ENCODE measurements at regions not wholly inside any gene's neighbourhood (a gene's known extent, or its start where the extent isn't known, plus 50 kb on each side); places are given as distances from the start of the nearest gene placed in this dataset.

DNA sequence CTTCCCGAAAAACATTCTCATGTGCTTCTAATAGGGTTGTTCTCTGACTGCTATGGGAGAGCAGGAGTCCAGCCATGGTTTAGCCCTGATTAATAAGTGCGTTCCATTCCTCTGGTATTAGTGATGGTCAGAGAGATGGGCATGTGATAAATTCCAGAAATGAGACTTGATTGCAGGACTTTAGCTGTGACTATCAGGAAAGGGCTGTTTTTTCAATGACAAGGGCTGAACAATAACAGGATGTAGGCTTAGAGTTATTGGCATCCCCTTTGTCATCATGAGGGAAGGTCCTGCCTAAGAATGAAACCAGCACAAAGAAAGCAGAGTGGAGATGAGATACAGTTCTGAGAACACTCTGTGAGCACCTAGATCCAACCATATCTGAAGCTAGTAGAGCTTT, 494.6 kb downstream of the MIAT start:
- TF ChIP-seq, protein P1, sequence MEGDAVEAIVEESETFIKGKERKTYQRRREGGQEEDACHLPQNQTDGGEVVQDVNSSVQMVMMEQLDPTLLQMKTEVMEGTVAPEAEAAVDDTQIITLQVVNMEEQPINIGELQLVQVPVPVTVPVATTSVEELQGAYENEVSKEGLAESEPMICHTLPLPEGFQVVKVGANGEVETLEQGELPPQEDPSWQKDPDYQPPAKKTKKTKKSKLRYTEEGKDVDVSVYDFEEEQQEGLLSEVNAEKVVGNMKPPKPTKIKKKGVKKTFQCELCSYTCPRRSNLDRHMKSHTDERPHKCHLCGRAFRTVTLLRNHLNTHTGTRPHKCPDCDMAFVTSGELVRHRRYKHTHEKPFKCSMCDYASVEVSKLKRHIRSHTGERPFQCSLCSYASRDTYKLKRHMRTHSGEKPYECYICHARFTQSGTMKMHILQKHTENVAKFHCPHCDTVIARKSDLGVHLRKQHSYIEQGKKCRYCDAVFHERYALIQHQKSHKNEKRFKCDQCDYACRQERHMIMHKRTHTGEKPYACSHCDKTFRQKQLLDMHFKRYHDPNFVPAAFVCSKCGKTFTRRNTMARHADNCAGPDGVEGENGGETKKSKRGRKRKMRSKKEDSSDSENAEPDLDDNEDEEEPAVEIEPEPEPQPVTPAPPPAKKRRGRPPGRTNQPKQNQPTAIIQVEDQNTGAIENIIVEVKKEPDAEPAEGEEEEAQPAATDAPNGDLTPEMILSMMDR (optimal IDR thresholded peaks at IDR 0.05 in 1 of 3, IDR thresholded peaks at IDR 0.05 in 1 of 3, conservative IDR thresholded peaks at IDR 0.05 in 1 of 3; ENCODE audit: extremely low read depth in 1 of 3, insufficient read depth in 2 of 3, low read length in 3 of 3): no peak
- TF ChIP-seq EZH2 (IDR thresholded peaks at IDR 0.05; ENCODE audit: low read length): no peak

Measured in keratinocyte (primary cell).